H9 (cell line): ENCODE measurements at regions not wholly inside any gene's neighbourhood (a gene's known extent, or its start where the extent isn't known, plus 50 kb on each side); places are given as distances from the start of the nearest gene placed in this dataset.

Source experiments
- DNase-seq: peaks from one replicate; pipeline ENCODE4 v3.0.0-alpha.2; 2017
- H2AFZ ChIP-seq: one replicate; pipeline ENCODE4 v1.6.1; 2013; ENCODE audit warnings: mild to moderate bottlenecking, low read length, control low read depth, moderate library complexity
- H2AK5ac ChIP-seq: 2 replicates; pipeline ENCODE4 v1.6.1; 2013; ENCODE audit warnings: low read length, control low read depth, mixed read lengths; ENCODE audit not compliant: insufficient read length
- H2BK120ac ChIP-seq: one replicate; pipeline ENCODE4 v1.6.1; 2013; ENCODE audit warnings: low read depth, mild to moderate bottlenecking, low read length, control low read depth, inconsistent platforms; ENCODE audit not compliant: poor library complexity, severe bottlenecking
- H2BK12ac ChIP-seq: 2 replicates; pipeline ENCODE4 v1.6.1; 2013; ENCODE audit warnings: low read length, control low read depth, mixed read lengths, low read depth; ENCODE audit not compliant: insufficient read length
- H2BK15ac ChIP-seq: 2 replicates; pipeline ENCODE4 v1.6.1; 2013; ENCODE audit warnings: low read depth, low read length, control low read depth
- H2BK20ac ChIP-seq: one replicate; pipeline ENCODE4 v1.6.1; 2013; ENCODE audit warnings: low read depth, mild to moderate bottlenecking, low read length, control low read depth, inconsistent platforms; ENCODE audit not compliant: poor library complexity, severe bottlenecking
- H2BK5ac ChIP-seq: 2 replicates; pipeline ENCODE4 v1.6.1; 2013; ENCODE audit warnings: low read length, control low read depth, mixed read lengths; ENCODE audit not compliant: insufficient read length
- H3K14ac ChIP-seq: 2 replicates; pipeline ENCODE4 v1.6.1; 2013; ENCODE audit warnings: low read length, control low read depth; ENCODE audit not compliant: insufficient read depth
- H3K18ac ChIP-seq: 2 replicates; pipeline ENCODE4 v1.6.1; 2013; ENCODE audit warnings: low read depth, mild to moderate bottlenecking, mixed read lengths, low read length, control low read depth; ENCODE audit not compliant: insufficient read length
- H3K23ac ChIP-seq: 2 replicates; pipeline ENCODE4 v1.6.1; 2013; ENCODE audit warnings: low read length, control low read depth, mixed read lengths, low read depth; ENCODE audit not compliant: insufficient read length
- H3K23me2 ChIP-seq: 2 replicates; pipeline ENCODE4 v1.6.1; 2013; ENCODE audit warnings: low read depth, mild to moderate bottlenecking, mixed read lengths, low read length, control low read depth; ENCODE audit not compliant: insufficient read length, poor library complexity, severe bottlenecking
- H3K27ac ChIP-seq: 2 replicates; pipeline ENCODE4 v1.5.1; 2013; ENCODE audit warnings: low read length, control low read depth, mixed read lengths, low read depth; ENCODE audit not compliant: insufficient read length
- H3K27me3 ChIP-seq: 2 replicates; pipeline ENCODE4 v1.6.1; 2013; ENCODE audit warnings: low read length, control low read depth, inconsistent platforms; ENCODE audit not compliant: insufficient read depth
- H3K4ac ChIP-seq: 2 replicates; pipeline ENCODE4 v1.6.1; 2013; ENCODE audit warnings: low read depth, mild to moderate bottlenecking, control low read depth, inconsistent platforms, low read length, moderate library complexity
- H3K4me1 ChIP-seq: 2 replicates; pipeline ENCODE4 v1.6.1; 2013; ENCODE audit warnings: low read length, control low read depth, inconsistent platforms; ENCODE audit not compliant: insufficient read depth
- H3K4me2 ChIP-seq: 2 replicates; pipeline ENCODE4 v1.6.1; 2013; ENCODE audit warnings: low read length, control low read depth, mixed read lengths; ENCODE audit not compliant: insufficient read length, insufficient read depth
- H3K56ac ChIP-seq: 2 replicates; pipeline ENCODE4 v1.6.1; 2013; ENCODE audit warnings: low read depth, mild to moderate bottlenecking, mixed read lengths, low read length, control low read depth; ENCODE audit not compliant: insufficient read length
- H3K79me1 ChIP-seq: 2 replicates; pipeline ENCODE4 v1.6.1; 2013; ENCODE audit warnings: low read depth, mild to moderate bottlenecking, moderate library complexity, low read length, control low read depth, inconsistent platforms; ENCODE audit not compliant: insufficient read depth, poor library complexity, severe bottlenecking
- H3K79me2 ChIP-seq: 2 replicates; pipeline ENCODE4 v1.6.1; 2013; ENCODE audit warnings: low read length, control low read depth, inconsistent platforms; ENCODE audit not compliant: insufficient read depth
- H3K9ac ChIP-seq: 2 replicates; pipeline ENCODE4 v1.6.1; 2013; ENCODE audit warnings: low read length, control low read depth, mixed read lengths; ENCODE audit not compliant: insufficient read length; ENCODE audit errors: extremely low read depth
- H3K9me3 ChIP-seq: one replicate; pipeline ENCODE4 v1.6.1; 2013; ENCODE audit warnings: low read depth, low read length, inconsistent platforms; ENCODE audit not compliant: control insufficient read depth
- H3T11ph ChIP-seq: one replicate; pipeline ENCODE4 v1.6.1; 2013; ENCODE audit warnings: mild to moderate bottlenecking, low read length, control low read depth, inconsistent platforms
- H4K20me1 ChIP-seq: one replicate; pipeline ENCODE4 v1.6.1; 2013; ENCODE audit not compliant: control insufficient read depth, insufficient read length, insufficient read depth
- H4K5ac ChIP-seq: 2 replicates; pipeline ENCODE4 v1.6.1; 2013; ENCODE audit warnings: low read depth, mild to moderate bottlenecking, mixed read lengths, low read length, control low read depth; ENCODE audit not compliant: insufficient read length
- H4K8ac ChIP-seq: replicated peaks from 2 replicates; pipeline ENCODE4 v1.6.1; 2013; ENCODE audit warnings: low read length, control low read depth, mixed read lengths, low read depth; ENCODE audit not compliant: insufficient read length
- H4K91ac ChIP-seq: 2 replicates; pipeline ENCODE4 v1.6.1; 2013; ENCODE audit warnings: low read depth, mild to moderate bottlenecking, moderate library complexity, mixed read lengths, low read length, control low read depth; ENCODE audit not compliant: insufficient read length
- H3K27ac Mint-ChIP-seq, 3 experiments: 2 replicates in 2 of 3; 3 replicates in 1 of 3; pipeline ENCODE4 v1.8.0; 2020 to 2021; ENCODE audit warnings: mixed read lengths in 3 of 3, mild to moderate bottlenecking in 1 of 3, moderate library complexity in 1 of 3
- H3K27me3 Mint-ChIP-seq: 2 replicates; pipeline ENCODE4 v1.8.0; 2021; ENCODE audit warnings: low read depth, mild to moderate bottlenecking, moderate library complexity, mixed read lengths
- H3K36me3 Mint-ChIP-seq, 3 experiments: 2 replicates in 2 of 3; 3 replicates in 1 of 3; pipeline ENCODE4 v1.8.0; 2020 to 2021; ENCODE audit warnings: low read depth in 3 of 3, mixed read lengths in 3 of 3; ENCODE audit not compliant: insufficient read depth in 1 of 3
- H3K4me1 Mint-ChIP-seq, 2 experiments: 2 replicates each; pipeline ENCODE4 v1.8.0; 2020; ENCODE audit warnings: mixed read lengths in 2 of 2
- H3K4me3 Mint-ChIP-seq, 2 experiments: 2 replicates in 1 of 2; 3 replicates in 1 of 2; pipeline ENCODE4 v1.8.0; 2020 to 2021; ENCODE audit warnings: mild to moderate bottlenecking in 2 of 2, mixed read lengths in 2 of 2, moderate library complexity in 1 of 2
- H3K9me3 Mint-ChIP-seq, 2 experiments: 2 replicates in 1 of 2; 3 replicates in 1 of 2; pipeline ENCODE4 v1.8.0; 2020; ENCODE audit warnings: mild to moderate bottlenecking in 2 of 2, mixed read lengths in 2 of 2, moderate library complexity in 1 of 2
- CTCF ChIP-seq: fragments of 200-600 bp; sonication (generic); conservative IDR thresholded peaks from 3 replicates; pipeline ENCODE4 v1.8.0; 2021; ENCODE audit warnings: antibody characterized with exemption, mild to moderate bottlenecking
- WGBS: extraction: QIAGEN DNeasy Blood & Tissue Kit; methylation state at CpG from one replicate; pipeline ENCODE4 v1.1.7; 2013; ENCODE audit warnings: missing lambda C conversion rate, low lambda C conversion rate, mixed read lengths; ENCODE audit not compliant: insufficient read length; ENCODE audit errors: extremely low coverage; 5-methylcytosine and 5-hydroxymethylcytosine counted together

GRCh38 chr2:66156171-66156570 lies 278.8 kb upstream of the MEIS1 start:
- H3K79me1 ChIP-seq = no peaks in the 10 kb centered on the region
- no peak overlapping the region for H3K14ac ChIP-seq
- H2BK12ac ChIP-seq = no peak overlapping the region
- H2BK20ac ChIP-seq = no peak overlapping the region
- no peak overlapping the region for H3K18ac ChIP-seq
- no peak overlapping the region for H3K4me2 ChIP-seq
- H3K79me2 ChIP-seq = no peaks in the 10 kb centered on the region
- no peak overlapping the region for H4K91ac ChIP-seq
- Mint-ChIP-seq H3K4me1 (no peaks in the 10 kb centered on the region), H3K36me3 (peaks cover 0 to 25% (median 10%) of the 10 kb centered on the region in 3 experiments; a peak in 6 of 7 replicates), H3K27me3 (no peaks in the 10 kb centered on the region; the same call in 1 of the 2 replicates), H3K4me3 (no peak overlapping the region), H3K9me3 (peaks cover 12 to 23% of the 10 kb centered on the region in 2 experiments), H3K27ac (no peak overlapping the region)
- no peaks in the 10 kb centered on the region for H3K4me1 ChIP-seq
- H3K4ac ChIP-seq = no peak overlapping the region
- no peak overlapping the region for H4K5ac ChIP-seq
- H3K9me3 ChIP-seq = no peaks in the 10 kb centered on the region
- H4K8ac ChIP-seq = no peak overlapping the region
- H2AK5ac ChIP-seq = no peak overlapping the region
- H3K23ac ChIP-seq = no peak overlapping the region
- no CpG with 5 or more reads among the region's 1 CpG for WGBS
- no peak overlapping the region for H2BK120ac ChIP-seq
- no peak for TF ChIP-seq CTCF
- no peaks in the 10 kb centered on the region for H4K20me1 ChIP-seq
- H3K23me2 ChIP-seq = no peaks in the 10 kb centered on the region
- no peak overlapping the region for H2AFZ ChIP-seq
- H3K27me3 ChIP-seq = no peaks in the 10 kb centered on the region
- H3K56ac ChIP-seq = no peak overlapping the region
- no peak overlapping the region for H3K27ac ChIP-seq
- no peak overlapping the region for H2BK5ac ChIP-seq
- H3T11ph ChIP-seq = no peak overlapping the region
- no peak overlapping the region for H3K9ac ChIP-seq
- no peak for DNase-seq
- H2BK15ac ChIP-seq = no peak overlapping the region
